ENCODE measurements at regions not wholly inside any gene's neighbourhood (a gene's known extent, or its start where the extent isn't known, plus 50 kb on each side); places are given as distances from the start of the nearest gene placed in this dataset.

GRCh38 chr4:33162122-33162521, 2442.0 kb downstream of the PCDH7 start:
- H3K4me1 ChIP-seq (ENCODE audit: control insufficient read depth in 1 of 2, insufficient read depth in 2 of 2, low read length in 2 of 2): no peaks in the 10 kb centered on the region
- no peaks in the 10 kb centered on the region for H3K27me3 ChIP-seq (ENCODE audit: control insufficient read depth in 2 of 2, insufficient read depth in 2 of 2, low read length in 2 of 2)
- DNase-seq: no peak
- no peak overlapping the region for H3K4me2 ChIP-seq (replicated peaks; ENCODE audit: extremely low read depth, low read length, poor library complexity, severe bottlenecking)
- H3K36me3 ChIP-seq (replicated peaks in 1 of 2; ENCODE audit: control insufficient read depth in 1 of 2, insufficient read depth in 2 of 2, low read length in 2 of 2): no peaks in the 10 kb centered on the region
- no peak overlapping the region for H3K9ac ChIP-seq (ENCODE audit: insufficient read depth, low read length, poor library complexity, severe bottlenecking)
- no peak overlapping the region for H3K4me3 Mint-ChIP-seq
- no peaks in the 10 kb centered on the region for H4K20me1 ChIP-seq (ENCODE audit: insufficient read depth, low read length)
- no peaks in the 10 kb centered on the region for H3K36me3 Mint-ChIP-seq
- H3K27ac ChIP-seq (ENCODE audit: low read depth in 1 of 2, low read length in 2 of 2): no peak overlapping the region
- H2AFZ ChIP-seq (ENCODE audit: insufficient read depth, low read depth, low read length, poor library complexity, severe bottlenecking): no peak overlapping the region
- intact Hi-C loops (cut with micrococcal nuclease): no loop called here
- no peaks in the 10 kb centered on the region for H3K27me3 Mint-ChIP-seq (ENCODE audit: low read depth in 3 of 3)
- H3K9me3 Mint-ChIP-seq: peaks cover 0 to 1% (median 0%) of the 10 kb centered on the region in 7 donors
- H3K79me2 ChIP-seq (ENCODE audit: insufficient read depth, low read length): no peaks in the 10 kb centered on the region
- no peaks in the 10 kb centered on the region for H3K4me1 Mint-ChIP-seq
- no peak for TF ChIP-seq CTCF (IDR thresholded peaks at IDR 0.05)
- no peaks in the 10 kb centered on the region for H3K9me3 ChIP-seq (replicated peaks in 1 of 2; ENCODE audit: control insufficient read depth in 1 of 2, insufficient read depth in 1 of 2, low read length in 2 of 2)
- no peak overlapping the region for H3K4me3 ChIP-seq (replicated peaks in 1 of 3; ENCODE audit: low read depth in 2 of 3, low read length in 3 of 3)
- H3K27ac Mint-ChIP-seq: no peak overlapping the region

GRCh38 chr4:33171873-33172525, 2451.8 kb downstream of the PCDH7 start:
- Mint-ChIP-seq H3K27me3 (ENCODE audit: low read depth in 3 of 3) (peaks cover 0 to 4% (median 0%) of the 10 kb centered on the region in 3 donors), H3K36me3 (no peaks in the 10 kb centered on the region), H3K9me3 (peaks cover 0 to 2% (median 0%) of the 10 kb centered on the region in 7 donors), H3K27ac (no peak overlapping the region), H3K4me1 (no peaks in the 10 kb centered on the region), H3K4me3 (no peak overlapping the region)
- intact Hi-C loops (cut with micrococcal nuclease): no loop called here
- Histone ChIP-seq H3K79me2 (ENCODE audit: insufficient read depth, low read length) (no peaks in the 10 kb centered on the region), H3K36me3 (replicated peaks in 1 of 2; ENCODE audit: control insufficient read depth in 1 of 2, insufficient read depth in 2 of 2, low read length in 2 of 2) (no peaks in the 10 kb centered on the region), H4K20me1 (ENCODE audit: insufficient read depth, low read length) (no peaks in the 10 kb centered on the region), H3K9me3 (replicated peaks in 1 of 2; ENCODE audit: control insufficient read depth in 1 of 2, insufficient read depth in 1 of 2, low read length in 2 of 2) (no peaks in the 10 kb centered on the region), H3K4me3 (replicated peaks in 1 of 3; ENCODE audit: low read depth in 2 of 3, low read length in 3 of 3) (no peak overlapping the region), H3K27ac (ENCODE audit: low read depth in 1 of 2, low read length in 2 of 2) (no peak overlapping the region), H2AFZ (ENCODE audit: insufficient read depth, low read depth, low read length, poor library complexity, severe bottlenecking) (no peak overlapping the region), H3K9ac (ENCODE audit: insufficient read depth, low read length, poor library complexity, severe bottlenecking) (no peak overlapping the region), H3K4me1 (ENCODE audit: control insufficient read depth in 1 of 2, insufficient read depth in 2 of 2, low read length in 2 of 2) (no peaks in the 10 kb centered on the region), H3K4me2 (replicated peaks; ENCODE audit: extremely low read depth, low read length, poor library complexity, severe bottlenecking) (no peak overlapping the region), H3K27me3 (ENCODE audit: control insufficient read depth in 2 of 2, insufficient read depth in 2 of 2, low read length in 2 of 2) (no peaks in the 10 kb centered on the region)
- no CpG with 5 or more reads among the region's 1 CpG for WGBS (ENCODE audit: insufficient coverage)
- TF ChIP-seq CTCF (IDR thresholded peaks at IDR 0.05): no peak
- no peak for DNase-seq
